HG02943 (cell line): ENCODE measurements at regions not wholly inside any gene's neighbourhood (a gene's known extent, or its start where the extent isn't known, plus 50 kb on each side); places are given as distances from the start of the nearest gene placed in this dataset.

Source experiments
- ATAC-seq: cut with Tn5 transposase; IDR thresholded peaks from one replicate; pipeline ENCODE4 v1.9.1; 2021; ENCODE audit warnings: mild to moderate bottlenecking, low read depth, moderate library complexity; ENCODE audit not compliant: unreplicated experiment

DNA sequence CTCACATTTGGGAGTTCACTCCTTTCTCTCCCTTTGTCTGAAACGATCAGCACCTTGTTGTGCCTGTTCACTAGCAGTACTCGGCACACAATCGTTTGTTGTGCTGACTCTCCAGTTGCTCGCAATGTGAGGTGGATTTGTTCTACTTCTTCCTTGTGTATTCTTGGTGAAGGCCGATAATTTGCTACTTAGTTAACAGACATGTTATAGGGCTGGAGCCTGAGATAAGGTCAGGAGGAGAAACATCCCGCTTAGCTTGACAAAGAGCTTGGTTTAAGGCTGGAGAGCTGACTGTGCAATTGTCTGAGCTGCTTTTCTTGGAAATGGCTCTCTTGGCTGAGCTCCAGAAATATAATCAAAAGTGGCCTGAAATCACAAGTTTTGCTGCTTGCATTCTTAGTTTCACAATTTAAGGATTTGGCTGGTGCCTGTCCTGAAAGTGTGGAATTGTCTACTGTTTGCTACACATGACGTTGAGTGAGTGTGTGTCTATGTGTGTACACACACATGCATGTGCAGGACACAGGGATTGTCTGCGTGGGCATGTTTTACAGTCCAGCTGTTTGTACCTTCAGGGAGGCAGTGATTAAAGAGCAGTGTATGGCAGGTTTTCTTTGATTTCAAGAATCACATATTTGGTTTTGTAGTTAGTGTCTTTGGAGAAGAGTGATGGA lies 77.7 kb downstream of the ARF6 start:
- ATAC-seq = peak; percentile 4

DNA sequence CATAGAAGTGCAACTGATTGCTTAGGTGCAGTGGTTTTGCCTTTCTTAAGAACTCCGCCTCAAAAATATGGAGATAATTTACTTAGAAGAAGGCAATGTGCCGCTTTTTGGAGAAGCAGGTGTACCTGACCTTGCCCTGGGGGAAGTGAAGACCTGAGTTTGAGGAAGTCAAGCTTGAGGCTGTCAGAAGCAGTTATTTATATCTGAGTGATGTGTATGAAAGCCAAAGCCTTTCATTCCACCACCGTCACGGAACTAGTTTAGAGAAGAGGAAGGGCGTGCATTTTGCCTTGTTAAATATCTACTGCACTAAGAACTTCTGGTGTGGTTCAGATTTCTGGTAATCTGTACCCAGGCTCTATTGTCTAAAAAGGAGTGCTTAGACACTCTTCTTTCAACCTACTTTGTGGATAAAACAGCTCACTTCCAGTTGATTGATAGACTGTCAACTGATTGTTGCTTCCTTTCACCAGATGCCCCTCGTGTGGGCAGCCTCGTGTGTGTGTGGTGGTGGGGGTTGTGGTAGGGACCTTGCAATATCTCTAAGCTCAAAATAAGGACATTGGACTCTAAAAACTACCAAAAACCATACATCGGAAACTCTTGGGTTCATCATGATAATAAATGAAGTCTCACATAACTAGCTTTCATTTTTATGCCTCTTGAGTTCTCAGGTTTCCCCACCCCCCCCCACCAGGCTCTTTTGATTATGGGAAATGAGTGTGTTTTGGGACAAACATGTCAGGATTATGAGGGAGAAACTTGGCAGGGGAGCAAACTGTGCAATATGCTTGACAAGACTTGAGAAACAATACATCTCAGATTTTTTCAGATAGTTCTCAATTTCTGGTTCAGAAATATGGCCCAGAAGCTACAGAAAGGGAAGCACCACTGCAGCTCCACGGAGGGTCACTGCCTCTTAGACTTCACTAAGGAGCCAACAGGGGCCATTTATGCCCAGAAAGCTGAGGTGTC lies 78.6 kb downstream of the ARF6 start:
- ATAC-seq = peak; percentile 82

GRCh38 chr14:49972131-49972671 lies 79.3 kb downstream of the ARF6 start:
- ATAC-seq = no peak

- ATAC-seq = no peak
Observed at GRCh38 chr14:49972823-49973222, 79.9 kb downstream of the ARF6 start.

DNA sequence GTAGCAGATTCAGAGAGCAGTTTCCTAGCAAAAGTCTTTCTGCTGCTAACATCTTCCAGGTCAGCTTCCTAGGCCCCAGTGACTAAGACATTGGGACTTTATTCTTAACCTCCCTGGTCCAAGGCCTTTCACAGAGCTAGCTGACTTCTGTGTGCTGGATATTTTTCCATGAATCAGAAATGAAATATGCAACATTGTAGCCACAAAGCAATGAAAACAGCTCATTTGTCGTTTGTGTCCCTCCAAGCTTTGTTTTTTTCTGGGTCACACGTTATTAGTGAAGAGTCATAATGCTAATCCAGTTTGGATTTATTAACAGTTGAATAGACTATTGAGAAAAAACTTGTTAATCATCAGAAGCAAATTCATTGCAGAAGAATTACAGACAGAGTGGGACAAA lies 82.4 kb downstream of the ARF6 start:
- ATAC-seq = no peak

DNA sequence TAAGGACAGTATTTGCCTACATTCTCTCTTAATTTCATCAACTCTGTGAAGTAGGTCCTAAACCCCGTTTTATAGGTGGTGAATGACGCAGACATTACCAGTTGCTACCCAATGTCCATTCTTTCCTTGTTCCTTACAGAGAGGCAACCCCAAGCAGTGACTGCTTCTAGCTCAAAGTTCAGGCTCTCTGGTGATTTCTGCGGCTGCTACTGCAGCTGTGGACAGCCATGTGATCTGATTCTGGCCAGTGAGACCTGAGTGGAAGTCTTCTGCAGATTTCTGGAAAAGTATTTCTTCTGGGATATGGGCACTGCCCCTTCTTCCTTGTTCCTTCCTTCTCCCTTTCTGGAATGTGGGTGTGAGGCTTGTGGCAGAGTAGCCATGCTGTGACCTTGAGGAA lies 82.9 kb downstream of the ARF6 start:
- no peak for ATAC-seq

DNA sequence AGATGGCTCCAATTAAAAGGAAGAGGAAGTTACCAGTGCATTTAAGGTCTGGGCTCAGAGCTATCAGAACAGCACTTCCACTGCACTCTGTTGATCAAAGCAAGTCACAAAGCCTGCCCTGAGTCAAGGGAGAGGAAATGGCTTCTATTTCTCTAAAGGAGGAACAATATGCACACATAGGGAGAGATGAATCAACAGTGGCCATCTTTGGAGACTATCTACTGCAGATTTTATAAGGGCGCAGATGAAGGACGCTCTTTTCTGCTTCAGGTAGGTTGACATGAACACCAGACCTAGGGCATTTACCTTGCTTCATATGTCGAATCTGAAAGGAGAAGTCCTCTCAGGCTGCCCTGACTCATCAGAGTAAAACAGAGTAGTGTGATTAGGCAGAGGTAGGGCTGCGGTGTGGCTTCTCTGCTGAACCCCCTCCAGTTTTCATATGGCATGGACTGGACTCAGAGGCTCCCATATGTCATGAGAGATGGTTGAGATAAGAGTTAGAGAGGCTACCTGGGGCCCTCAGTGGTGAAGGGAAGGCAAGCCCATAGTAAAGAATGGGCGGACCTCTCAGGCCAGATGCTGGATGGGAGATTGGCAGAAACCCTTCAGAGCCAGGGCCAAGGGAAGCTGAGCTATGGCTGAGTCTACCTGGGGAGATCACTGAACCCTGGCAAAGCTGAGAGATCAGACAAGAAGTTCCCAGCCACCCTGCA lies 84.4 kb downstream of the ARF6 start:
- ATAC-seq = peak; percentile 61

DNA sequence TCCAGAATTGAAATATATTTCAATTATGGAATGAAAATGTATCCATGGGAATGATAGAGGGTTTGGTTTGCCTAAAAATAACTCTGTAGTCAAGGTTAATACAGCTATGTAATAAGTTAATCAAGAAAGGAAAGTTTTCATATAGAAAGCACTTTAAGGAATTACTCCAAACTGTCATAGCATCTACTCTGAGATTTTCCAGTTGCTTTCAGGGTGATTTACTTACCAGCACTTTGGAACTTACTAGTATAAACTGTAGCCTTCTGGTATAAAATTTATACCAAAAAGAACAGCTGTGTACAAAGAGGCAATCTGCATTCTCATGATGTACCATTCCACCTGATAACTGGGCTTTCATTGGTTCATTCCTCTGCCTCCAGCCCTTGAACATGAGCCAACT lies 87.1 kb downstream of the ARF6 start:
- no peak for ATAC-seq

DNA sequence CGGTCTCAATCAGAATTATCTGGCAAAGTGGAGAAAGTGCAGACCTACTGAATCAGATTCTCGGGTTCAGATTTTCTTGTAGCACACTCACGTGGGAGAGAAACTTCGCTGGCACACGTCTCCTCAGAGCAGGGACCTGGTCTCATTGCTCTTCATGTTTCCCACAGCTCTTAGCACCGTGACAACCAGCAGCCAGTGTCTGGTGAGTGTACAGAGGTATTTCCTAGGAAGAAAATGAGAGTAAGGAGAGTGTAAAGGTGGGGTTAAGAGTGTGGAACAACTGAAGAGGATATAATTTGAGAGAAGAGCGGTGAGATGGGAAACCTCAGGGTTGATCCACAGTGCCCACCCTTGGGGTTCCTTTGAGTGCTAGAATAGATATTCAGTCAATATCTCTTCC lies 89.2 kb downstream of the ARF6 start:
- no peak for ATAC-seq

- ATAC-seq = no peak
Observed at GRCh38 chr14:49982501-49982951, 89.6 kb downstream of the ARF6 start.

- ATAC-seq = no peak
Observed at GRCh38 chr14:49984424-49984823, 91.5 kb downstream of the ARF6 start.

GRCh38 chr14:49986343-49987014 lies 93.6 kb downstream of the ARF6 start:
- no peak for ATAC-seq

GRCh38 chr14:49988080-49988990 lies 95.5 kb downstream of the ARF6 start:
- ATAC-seq = no peak

DNA sequence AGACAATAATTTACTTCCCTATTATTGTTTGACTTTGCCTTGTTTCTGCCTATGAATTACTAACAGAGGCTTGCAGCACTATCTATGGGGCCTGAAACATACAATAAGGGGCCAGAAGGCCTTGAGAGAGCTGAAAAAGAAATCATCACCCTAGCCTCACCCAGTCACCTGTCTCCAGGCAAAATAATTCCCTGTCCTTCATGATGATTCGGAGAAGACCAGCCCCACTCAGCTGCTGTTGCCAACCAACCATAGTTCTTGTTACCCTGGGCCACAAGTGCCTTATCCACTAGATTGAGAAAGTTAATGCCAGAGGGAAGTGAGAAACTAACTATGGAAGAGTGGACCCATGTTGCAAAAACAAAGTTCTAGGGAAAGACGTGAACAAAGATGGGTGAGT lies 97.1 kb downstream of the ARF6 start:
- ATAC-seq = no peak

- no peak for ATAC-seq
Observed at GRCh38 chr14:49991491-49991890, 98.6 kb downstream of the ARF6 start.

GRCh38 chr14:49992036-49992435 lies 99.2 kb downstream of the ARF6 start:
- ATAC-seq = no peak

- no peak for ATAC-seq
Observed at GRCh38 chr14:49992448-49992847, 99.6 kb downstream of the ARF6 start.

DNA sequence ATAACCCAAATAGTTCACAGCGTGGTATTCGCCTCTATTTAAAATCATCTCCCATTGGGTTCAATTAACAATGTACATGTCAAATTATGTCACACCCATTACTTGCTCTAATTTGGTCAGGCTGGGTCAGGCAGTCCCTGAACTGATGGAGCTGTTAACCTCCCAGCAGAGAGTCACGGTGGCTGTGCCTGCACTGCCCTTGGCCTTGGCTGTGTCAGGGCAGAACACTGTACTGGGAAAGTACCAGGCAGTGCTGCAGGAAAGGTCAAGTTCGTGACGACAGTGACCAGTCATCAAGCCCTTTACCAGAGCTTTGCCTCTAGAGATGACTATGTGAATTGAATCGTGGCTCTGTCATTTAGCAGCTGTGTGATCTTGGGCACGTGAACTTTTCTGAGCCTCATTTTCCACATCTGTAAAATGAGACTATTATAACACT lies 100.0 kb downstream of the ARF6 start:
- peak; percentile 73 for ATAC-seq

DNA sequence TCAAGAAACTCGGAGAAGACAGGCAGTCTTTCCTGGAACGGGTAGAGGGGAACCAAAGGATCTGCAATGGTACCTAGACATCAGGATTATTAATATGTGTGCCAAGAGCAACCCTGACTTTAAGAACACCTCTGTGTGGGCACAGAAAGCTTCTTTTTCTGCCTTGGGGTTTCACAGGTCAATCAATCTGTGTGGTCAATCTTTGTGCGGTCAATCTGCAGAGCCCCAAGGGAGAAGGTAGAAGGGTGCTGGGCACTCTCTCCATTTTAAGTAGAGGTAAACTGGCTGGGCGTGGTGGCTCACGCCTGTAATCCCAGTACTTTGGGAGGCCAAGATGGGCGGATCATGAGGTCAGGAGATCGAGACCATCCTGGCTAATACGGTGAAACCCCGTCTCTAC lies 100.7 kb downstream of the ARF6 start:
- ATAC-seq = no peak
